Neural progenitor cell (in vitro differentiated cells): ENCODE measurements at regions not wholly inside any gene's neighbourhood (a gene's known extent, or its start where the extent isn't known, plus 50 kb on each side); places are given as distances from the start of the nearest gene placed in this dataset.

ENCODE experiments used
- DNase-seq: peaks from one replicate; pipeline ENCODE4 v3.0.0-alpha.2; 2016; ENCODE audit warnings: low spot score
- H2AFZ ChIP-seq: fragments of 200-600 bp; sonication (generic); replicated peaks from 2 replicates; pipeline ENCODE4 v1.6.1; 2016; ENCODE audit warnings: antibody characterized with exemption
- H3F3A ChIP-seq: fragments of 200-600 bp; sonication (generic); 2 replicates; pipeline ENCODE4 v1.6.1; 2016; ENCODE audit warnings: antibody characterized with exemption, low read depth
- H3K27ac ChIP-seq: fragments of 200-600 bp; sonication (generic); 2 replicates; pipeline ENCODE4 v1.5.1; 2016; ENCODE audit warnings: mild to moderate bottlenecking
- H3K27me3 ChIP-seq: fragments of 200-600 bp; sonication (generic); 2 replicates; pipeline ENCODE4 v1.6.1; 2016; ENCODE audit warnings: mild to moderate bottlenecking, moderate library complexity
- H3K36me3 ChIP-seq: fragments of 200-600 bp; sonication (generic); 2 replicates; pipeline ENCODE4 v1.5.1; 2016
- H3K4me1 ChIP-seq: fragments of 200-600 bp; sonication (generic); 2 replicates; pipeline ENCODE4 v1.6.1; 2016; ENCODE audit warnings: mixed run types
- H3K4me2 ChIP-seq: fragments of 200-600 bp; sonication (generic); 2 replicates; pipeline ENCODE4 v1.6.1; 2016
- H3K4me3 ChIP-seq: fragments of 200-600 bp; sonication (generic); 2 replicates; pipeline ENCODE4 v1.5.1; 2016
- H3K79me2 ChIP-seq: fragments of 200-600 bp; sonication (generic); 2 replicates; pipeline ENCODE4 v1.6.1; 2016; ENCODE audit warnings: low read depth
- H3K9ac ChIP-seq: fragments of 200-600 bp; sonication (generic); 2 replicates; pipeline ENCODE4 v1.6.1; 2016
- H3K9me3 ChIP-seq: fragments of 200-600 bp; sonication (generic); 2 replicates; pipeline ENCODE4 v1.5.1; 2016; ENCODE audit warnings: low read depth
- H4K20me1 ChIP-seq: fragments of 200-600 bp; sonication (generic); 2 replicates; pipeline ENCODE4 v1.6.1; 2016; ENCODE audit warnings: low read depth
- H3K27ac Mint-ChIP-seq: 3 replicates; pipeline ENCODE4 v1.8.0; 2021; ENCODE audit warnings: mixed read lengths
- H3K27me3 Mint-ChIP-seq: 2 replicates; pipeline ENCODE4 v1.8.0; 2022; ENCODE audit warnings: low read depth, mild to moderate bottlenecking, inconsistent platforms, moderate library complexity, mixed read lengths; ENCODE audit not compliant: insufficient read depth
- H3K36me3 Mint-ChIP-seq: 3 replicates; pipeline ENCODE4 v1.8.0; 2021; ENCODE audit warnings: mixed read lengths
- H3K4me1 Mint-ChIP-seq: 3 replicates; pipeline ENCODE4 v1.8.0; 2021; ENCODE audit warnings: mixed read lengths
- H3K4me3 Mint-ChIP-seq: 3 replicates; pipeline ENCODE4 v1.8.0; 2021; ENCODE audit warnings: mild to moderate bottlenecking, moderate library complexity, mixed read lengths
- H3K9me3 Mint-ChIP-seq: 3 replicates; pipeline ENCODE4 v1.8.0; 2020; ENCODE audit warnings: mixed read lengths
- EZH2 ChIP-seq: fragments of 200-600 bp; sonication (generic); IDR thresholded peaks from 2 replicates; pipeline ENCODE4 v1.6.1; 2017; ENCODE audit warnings: antibody characterized with exemption, mild to moderate bottlenecking, moderate library complexity
- EZH2phosphoT487 ChIP-seq: fragments of 200-600 bp; sonication (generic); IDR thresholded peaks from 2 replicates; pipeline ENCODE4 v1.6.1; 2017; ENCODE audit warnings: antibody characterized with exemption
- TF ChIP-seq, protein P1 (sequence below): fragments of 200-600 bp; sonication (generic); IDR thresholded peaks from 2 replicates; pipeline ENCODE4 v1.5.1; 2017; ENCODE audit warnings: antibody characterized with exemption, mild to moderate bottlenecking

DNA sequence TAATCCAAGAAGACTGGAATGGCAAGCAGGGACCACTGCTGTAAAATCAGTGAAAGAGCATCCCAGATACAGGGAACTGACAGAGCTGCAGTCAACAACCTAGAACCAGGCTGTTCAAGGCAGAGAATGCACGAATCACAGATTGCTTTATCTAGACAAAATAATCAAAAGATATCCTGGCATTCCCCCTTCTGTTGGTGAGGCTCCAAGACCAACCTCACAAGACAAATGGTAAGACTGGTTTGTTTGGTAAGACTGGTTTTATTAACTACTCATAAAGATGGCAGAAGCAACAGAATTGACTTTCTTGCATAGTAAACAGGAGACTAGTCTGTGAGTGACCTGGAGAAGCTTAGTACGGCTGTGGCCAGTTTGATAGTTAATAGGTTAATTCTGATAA lies 88.8 kb upstream of the AHI1 start:
- Histone ChIP-seq H3K27ac (no peak overlapping the region), H4K20me1 (no peaks in the 10 kb centered on the region), H3K79me2 (no peaks in the 10 kb centered on the region), H3K27me3 (no peaks in the 10 kb centered on the region), H3K9ac (no peak overlapping the region), H3K4me3 (no peak overlapping the region), H3K4me2 (no peak overlapping the region), H3F3A (no peaks in the 10 kb centered on the region), H3K36me3 (no peaks in the 10 kb centered on the region), H3K4me1 (no peaks in the 10 kb centered on the region), H2AFZ (no peak overlapping the region), H3K9me3 (no peaks in the 10 kb centered on the region)
- DNase-seq: no peak
- Mint-ChIP-seq H3K27me3 (peaks cover 5% of the 10 kb centered on the region), H3K9me3 (no peaks in the 10 kb centered on the region), H3K4me3 (no peak overlapping the region), H3K27ac (no peak overlapping the region), H3K36me3 (no peaks in the 10 kb centered on the region), H3K4me1 (no peaks in the 10 kb centered on the region)
- TF ChIP-seq, protein P1, sequence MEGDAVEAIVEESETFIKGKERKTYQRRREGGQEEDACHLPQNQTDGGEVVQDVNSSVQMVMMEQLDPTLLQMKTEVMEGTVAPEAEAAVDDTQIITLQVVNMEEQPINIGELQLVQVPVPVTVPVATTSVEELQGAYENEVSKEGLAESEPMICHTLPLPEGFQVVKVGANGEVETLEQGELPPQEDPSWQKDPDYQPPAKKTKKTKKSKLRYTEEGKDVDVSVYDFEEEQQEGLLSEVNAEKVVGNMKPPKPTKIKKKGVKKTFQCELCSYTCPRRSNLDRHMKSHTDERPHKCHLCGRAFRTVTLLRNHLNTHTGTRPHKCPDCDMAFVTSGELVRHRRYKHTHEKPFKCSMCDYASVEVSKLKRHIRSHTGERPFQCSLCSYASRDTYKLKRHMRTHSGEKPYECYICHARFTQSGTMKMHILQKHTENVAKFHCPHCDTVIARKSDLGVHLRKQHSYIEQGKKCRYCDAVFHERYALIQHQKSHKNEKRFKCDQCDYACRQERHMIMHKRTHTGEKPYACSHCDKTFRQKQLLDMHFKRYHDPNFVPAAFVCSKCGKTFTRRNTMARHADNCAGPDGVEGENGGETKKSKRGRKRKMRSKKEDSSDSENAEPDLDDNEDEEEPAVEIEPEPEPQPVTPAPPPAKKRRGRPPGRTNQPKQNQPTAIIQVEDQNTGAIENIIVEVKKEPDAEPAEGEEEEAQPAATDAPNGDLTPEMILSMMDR: no peak
- TF ChIP-seq EZH2phosphoT487 (no peak), EZH2 (no peak)

DNA sequence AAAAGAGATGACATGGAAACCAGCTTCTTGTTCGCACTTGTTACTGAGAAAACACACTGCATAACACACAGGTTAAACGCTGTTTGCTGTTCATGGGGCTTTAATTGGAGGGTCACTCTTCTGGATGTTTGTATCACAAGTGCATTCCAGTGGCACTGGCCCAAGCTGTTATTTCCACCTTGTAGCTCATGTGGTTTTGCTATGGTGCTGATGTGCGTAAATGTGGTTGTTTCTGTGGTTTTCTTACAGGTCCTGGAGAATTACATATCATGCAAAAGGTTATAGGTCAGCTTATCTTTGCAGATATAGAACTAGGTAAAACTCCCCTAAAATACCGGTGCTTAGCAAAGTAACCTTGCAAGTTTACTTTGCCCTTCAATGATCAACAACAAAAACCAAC lies 89.3 kb upstream of the AHI1 start:
- H3K79me2 ChIP-seq: no peaks in the 10 kb centered on the region
- H3K36me3 ChIP-seq: no peaks in the 10 kb centered on the region
- H3K9me3 ChIP-seq: no peaks in the 10 kb centered on the region
- no peaks in the 10 kb centered on the region for H3K9me3 Mint-ChIP-seq
- H3K27ac ChIP-seq: no peak overlapping the region
- no peaks in the 10 kb centered on the region for H3K27me3 ChIP-seq
- H3K27me3 Mint-ChIP-seq: peaks cover 5% of the 10 kb centered on the region
- TF ChIP-seq, protein P1: no peak
- TF ChIP-seq EZH2 (no peak), EZH2phosphoT487 (no peak)
- H3K4me1 Mint-ChIP-seq: no peaks in the 10 kb centered on the region
- H4K20me1 ChIP-seq: no peaks in the 10 kb centered on the region
- H3K4me3 Mint-ChIP-seq: no peak overlapping the region
- H3K9ac ChIP-seq: no peak overlapping the region
- DNase-seq: no peak
- no peaks in the 10 kb centered on the region for H3K36me3 Mint-ChIP-seq
- no peak overlapping the region for H3K27ac Mint-ChIP-seq
- no peaks in the 10 kb centered on the region for H3K4me1 ChIP-seq
- no peak overlapping the region for H3K4me2 ChIP-seq
- no peak overlapping the region for H2AFZ ChIP-seq
- H3F3A ChIP-seq: no peaks in the 10 kb centered on the region
- H3K4me3 ChIP-seq: no peak overlapping the region

DNA sequence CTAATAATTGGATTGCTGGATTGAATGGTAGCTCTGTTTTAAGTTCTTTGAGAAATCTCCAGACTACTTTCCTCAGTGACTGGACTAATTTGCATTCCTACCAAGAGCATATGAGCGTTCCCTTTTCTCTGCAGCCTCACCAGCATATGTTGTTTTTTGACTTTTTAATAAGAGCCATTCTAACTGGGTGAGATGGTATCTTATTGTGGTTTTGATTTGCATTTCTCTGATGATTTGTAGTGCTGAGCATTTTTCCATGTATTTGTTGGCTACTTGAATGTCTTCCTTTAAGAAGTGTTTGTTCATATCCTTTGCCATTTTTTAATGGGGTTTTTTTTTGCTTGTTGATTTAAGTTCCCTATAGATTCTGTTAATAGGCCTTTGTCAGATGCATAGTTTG lies 94.7 kb upstream of the AHI1 start:
- TF ChIP-seq EZH2: no peak
- no peak for TF ChIP-seq EZH2phosphoT487
- TF ChIP-seq, protein P1: no peak
- H3K4me3 Mint-ChIP-seq: no peak overlapping the region

DNA sequence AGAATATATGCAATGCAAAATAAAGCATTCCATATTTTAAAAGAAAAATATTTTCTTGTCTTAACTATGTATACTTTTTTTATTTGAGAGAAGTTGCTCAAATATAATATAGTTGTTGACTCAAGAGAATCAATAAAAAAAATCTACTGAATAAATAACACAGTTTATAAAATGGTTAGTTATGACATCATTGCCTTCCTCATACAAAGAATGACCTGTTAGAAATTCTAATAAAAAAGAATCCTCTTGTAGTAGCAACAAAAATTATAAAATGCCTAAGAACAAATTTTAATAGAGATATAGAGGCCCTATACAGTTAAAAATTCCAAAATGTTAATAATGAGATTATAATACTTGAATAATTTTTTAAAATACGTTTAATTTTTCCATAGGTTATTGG lies 96.5 kb upstream of the AHI1 start:
- H3K27me3 ChIP-seq: no peaks in the 10 kb centered on the region
- peaks cover 3% of the 10 kb centered on the region for H3K27me3 Mint-ChIP-seq
- H3K9me3 ChIP-seq: no peaks in the 10 kb centered on the region
- no peaks in the 10 kb centered on the region for H3K36me3 Mint-ChIP-seq
- TF ChIP-seq EZH2 (no peak), EZH2phosphoT487 (no peak)
- TF ChIP-seq, protein P1: no peak
- H3K27ac Mint-ChIP-seq: no peak overlapping the region
- no peak overlapping the region for H3K27ac ChIP-seq
- no peaks in the 10 kb centered on the region for H4K20me1 ChIP-seq
- no peak overlapping the region for H3K4me3 Mint-ChIP-seq
- H3K36me3 ChIP-seq: no peaks in the 10 kb centered on the region
- H3K4me2 ChIP-seq: no peak overlapping the region
- H3K4me1 Mint-ChIP-seq: no peaks in the 10 kb centered on the region
- H3K9ac ChIP-seq: no peak overlapping the region
- no peaks in the 10 kb centered on the region for H3K4me1 ChIP-seq
- H3F3A ChIP-seq: no peaks in the 10 kb centered on the region
- no peak overlapping the region for H2AFZ ChIP-seq
- H3K4me3 ChIP-seq: no peak overlapping the region
- peaks cover 8% of the 10 kb centered on the region for H3K9me3 Mint-ChIP-seq
- no peak for DNase-seq
- H3K79me2 ChIP-seq: no peaks in the 10 kb centered on the region

More for the DNA sequence above, 94.7 kb upstream of the AHI1 start:
- Histone ChIP-seq H2AFZ (no peak overlapping the region), H3K9me3 (no peaks in the 10 kb centered on the region), H3K27me3 (no peaks in the 10 kb centered on the region), H3F3A (no peaks in the 10 kb centered on the region), H3K27ac (no peak overlapping the region), H3K4me2 (no peak overlapping the region), H3K9ac (no peak overlapping the region), H3K79me2 (no peaks in the 10 kb centered on the region), H3K4me3 (no peak overlapping the region), H3K36me3 (no peaks in the 10 kb centered on the region), H3K4me1 (no peaks in the 10 kb centered on the region), H4K20me1 (no peaks in the 10 kb centered on the region)
- Mint-ChIP-seq H3K4me1 (no peaks in the 10 kb centered on the region), H3K27me3 (peaks cover 3% of the 10 kb centered on the region), H3K9me3 (peaks cover 3% of the 10 kb centered on the region), H3K27ac (no peak overlapping the region), H3K36me3 (no peaks in the 10 kb centered on the region)
- no peak for DNase-seq
